A549 (cell line): ENCODE measurements at regions not wholly inside any gene's neighbourhood (a gene's known extent, or its start where the extent isn't known, plus 50 kb on each side); places are given as distances from the start of the nearest gene placed in this dataset.

Source experiments
- BHLHE40 ChIP-seq: IDR thresholded peaks from 2 replicates; pipeline ENCODE4 v1.6.1; 2012; ENCODE audit warnings: low read depth, low read length, inconsistent platforms
- CHD4 ChIP-seq: fragments of 200-600 bp; sonication (generic); IDR thresholded peaks from 2 replicates; pipeline ENCODE4 v1.6.1; 2016; ENCODE audit warnings: antibody characterized with exemption, mild to moderate bottlenecking, borderline replicate concordance
- EP300 ChIP-seq, 2 experiments: fragments of >200 bp; sonication (Bioruptor Twin); formaldehyde crosslinking; IDR thresholded peaks; 2 replicates in 1 of 2; 3 replicates in 1 of 2; pipeline ENCODE4 v1.6.1; 2016 to 2017
- ESRRA ChIP-seq: fragments of 150-350 bp; IDR thresholded peaks from 2 replicates; pipeline ENCODE4 v1.6.1; 2014; ENCODE audit warnings: mild to moderate bottlenecking, low read length, borderline replicate concordance
- FOSL2 ChIP-seq, 2 experiments: fragments of 450-650 bp in 1 of 2; fragments of >200 bp in 1 of 2; sonication (Bioruptor Twin) in 1 of 2; formaldehyde crosslinking; IDR thresholded peaks; 2 replicates each; pipeline versions ENCODE4 v1.5.0 to v1.6.1; 2016 to 2020; ENCODE audit warnings: mild to moderate bottlenecking in 1 of 2, moderate library complexity in 1 of 2
- HOXA7 ChIP-seq: fragments of 250-450 bp; sonication (Bioruptor Pico); IDR thresholded peaks from 2 replicates; pipeline ENCODE4 v1.5.0; 2020; ENCODE audit warnings: mild to moderate bottlenecking, moderate library complexity
- MAX ChIP-seq: IDR thresholded peaks from 2 replicates; pipeline ENCODE4 v1.6.1; 2012
- NFE2L2 ChIP-seq: fragments of 150-350 bp; conservative IDR thresholded peaks from 2 replicates; pipeline ENCODE4 v1.6.1; 2014; ENCODE audit warnings: low read length
- NR3C1 ChIP-seq: fragments of >200 bp; sonication (Bioruptor Twin); formaldehyde crosslinking; IDR thresholded peaks from 3 replicates; pipeline ENCODE4 v1.6.1; 2017
- POLR2A ChIP-seq: IDR thresholded peaks from 2 replicates; pipeline ENCODE4 v1.6.1; 2012; ENCODE audit warnings: mild to moderate bottlenecking, low read length
- RFX5 ChIP-seq: fragments of 450-650 bp; IDR thresholded peaks from 2 replicates; pipeline ENCODE4 v1.7.1; 2014; ENCODE audit warnings: antibody characterized with exemption, mild to moderate bottlenecking, moderate library complexity
- USF2 ChIP-seq: fragments of 450-650 bp; IDR thresholded peaks from 2 replicates; pipeline ENCODE4 v1.6.1; 2014; ENCODE audit warnings: antibody characterized with exemption
- TF ChIP-seq, protein P1 (sequence below): fragments of >200 bp; sonication (Bioruptor Twin); formaldehyde crosslinking; IDR thresholded peaks from 3 replicates; pipeline ENCODE4 v1.5.1; 2016
- TF ChIP-seq, protein P2 (sequence below): fragments of 200-600 bp; sonication (generic); IDR thresholded peaks from 2 replicates; pipeline ENCODE4 v1.6.1; 2016; ENCODE audit warnings: antibody characterized with exemption, mild to moderate bottlenecking, moderate library complexity

DNA sequence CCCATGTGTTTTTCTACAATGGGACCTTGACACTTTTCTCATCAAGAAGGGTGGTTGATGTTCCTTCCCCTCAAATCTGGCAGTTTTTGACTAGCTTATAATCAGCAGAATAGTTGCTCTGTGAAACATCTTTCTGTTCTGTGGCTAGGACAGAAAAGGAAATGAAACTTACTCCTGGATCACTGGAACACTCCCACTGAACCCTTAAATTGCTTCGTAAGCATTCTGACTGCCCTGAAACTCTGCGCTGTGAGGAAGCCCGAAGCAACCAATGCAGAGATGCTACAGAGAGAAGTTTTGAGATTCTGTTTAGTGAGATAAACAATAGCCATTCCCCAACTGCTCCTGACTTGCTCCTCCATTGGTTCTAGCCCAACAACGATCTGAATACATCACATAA is 602.2 kb downstream of the CENPC start:
- TF ChIP-seq BHLHE40 (no peak), CHD4 (no peak), MAX (no peak), EP300 (IDR thresholded peaks at IDR 0.05) (no peak), RFX5 (no peak), NFE2L2 (no peak), POLR2A (no peak), ESRRA (no peak), HOXA7 (CRISPR knock-in tag) (no peak), FOSL2 (IDR thresholded peaks at IDR 0.05) (no peak), FOSL2 (CRISPR knock-in tag; IDR thresholded peaks at IDR 0.05) (no peak), USF2 (no peak), NR3C1 (no peak)
- TF ChIP-seq, protein P1, sequence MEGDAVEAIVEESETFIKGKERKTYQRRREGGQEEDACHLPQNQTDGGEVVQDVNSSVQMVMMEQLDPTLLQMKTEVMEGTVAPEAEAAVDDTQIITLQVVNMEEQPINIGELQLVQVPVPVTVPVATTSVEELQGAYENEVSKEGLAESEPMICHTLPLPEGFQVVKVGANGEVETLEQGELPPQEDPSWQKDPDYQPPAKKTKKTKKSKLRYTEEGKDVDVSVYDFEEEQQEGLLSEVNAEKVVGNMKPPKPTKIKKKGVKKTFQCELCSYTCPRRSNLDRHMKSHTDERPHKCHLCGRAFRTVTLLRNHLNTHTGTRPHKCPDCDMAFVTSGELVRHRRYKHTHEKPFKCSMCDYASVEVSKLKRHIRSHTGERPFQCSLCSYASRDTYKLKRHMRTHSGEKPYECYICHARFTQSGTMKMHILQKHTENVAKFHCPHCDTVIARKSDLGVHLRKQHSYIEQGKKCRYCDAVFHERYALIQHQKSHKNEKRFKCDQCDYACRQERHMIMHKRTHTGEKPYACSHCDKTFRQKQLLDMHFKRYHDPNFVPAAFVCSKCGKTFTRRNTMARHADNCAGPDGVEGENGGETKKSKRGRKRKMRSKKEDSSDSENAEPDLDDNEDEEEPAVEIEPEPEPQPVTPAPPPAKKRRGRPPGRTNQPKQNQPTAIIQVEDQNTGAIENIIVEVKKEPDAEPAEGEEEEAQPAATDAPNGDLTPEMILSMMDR = no peak
- TF ChIP-seq, protein P2, sequence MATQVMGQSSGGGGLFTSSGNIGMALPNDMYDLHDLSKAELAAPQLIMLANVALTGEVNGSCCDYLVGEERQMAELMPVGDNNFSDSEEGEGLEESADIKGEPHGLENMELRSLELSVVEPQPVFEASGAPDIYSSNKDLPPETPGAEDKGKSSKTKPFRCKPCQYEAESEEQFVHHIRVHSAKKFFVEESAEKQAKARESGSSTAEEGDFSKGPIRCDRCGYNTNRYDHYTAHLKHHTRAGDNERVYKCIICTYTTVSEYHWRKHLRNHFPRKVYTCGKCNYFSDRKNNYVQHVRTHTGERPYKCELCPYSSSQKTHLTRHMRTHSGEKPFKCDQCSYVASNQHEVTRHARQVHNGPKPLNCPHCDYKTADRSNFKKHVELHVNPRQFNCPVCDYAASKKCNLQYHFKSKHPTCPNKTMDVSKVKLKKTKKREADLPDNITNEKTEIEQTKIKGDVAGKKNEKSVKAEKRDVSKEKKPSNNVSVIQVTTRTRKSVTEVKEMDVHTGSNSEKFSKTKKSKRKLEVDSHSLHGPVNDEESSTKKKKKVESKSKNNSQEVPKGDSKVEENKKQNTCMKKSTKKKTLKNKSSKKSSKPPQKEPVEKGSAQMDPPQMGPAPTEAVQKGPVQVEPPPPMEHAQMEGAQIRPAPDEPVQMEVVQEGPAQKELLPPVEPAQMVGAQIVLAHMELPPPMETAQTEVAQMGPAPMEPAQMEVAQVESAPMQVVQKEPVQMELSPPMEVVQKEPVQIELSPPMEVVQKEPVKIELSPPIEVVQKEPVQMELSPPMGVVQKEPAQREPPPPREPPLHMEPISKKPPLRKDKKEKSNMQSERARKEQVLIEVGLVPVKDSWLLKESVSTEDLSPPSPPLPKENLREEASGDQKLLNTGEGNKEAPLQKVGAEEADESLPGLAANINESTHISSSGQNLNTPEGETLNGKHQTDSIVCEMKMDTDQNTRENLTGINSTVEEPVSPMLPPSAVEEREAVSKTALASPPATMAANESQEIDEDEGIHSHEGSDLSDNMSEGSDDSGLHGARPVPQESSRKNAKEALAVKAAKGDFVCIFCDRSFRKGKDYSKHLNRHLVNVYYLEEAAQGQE = no peak
